T-cell (primary cell): ENCODE measurements at regions not wholly inside any gene's neighbourhood (a gene's known extent, or its start where the extent isn't known, plus 50 kb on each side); places are given as distances from the start of the nearest gene placed in this dataset.

Experiments used
- ATAC-seq, 4 experiments: fragments of 200-7000 bp in 3 of 4; fragments of 150-1000 bp in 1 of 4; cut with Tn5 transposase; replicated peaks in 1 of 4; 1 replicate in 3 of 4; 2 replicates in 1 of 4; pipeline ENCODE4 v1.10.0; 2021; ENCODE audit warnings: moderate library complexity in 3 of 4, mild to moderate bottlenecking in 2 of 4, moderate number of reproducible peaks in 1 of 4
- CTCF ChIA-PET, 2 donors: fragments of 300-600 bp; sonication (Branson Sonifier 250); formaldehyde crosslinking; loops; one replicate each; lab custom pipeline; 2022; ENCODE audit warnings: antibody characterized with exemption in 2 of 2; lab: Charles Lee
- POLR2A ChIA-PET, 2 donors: fragments of 300-600 bp; sonication (Branson Sonifier 250); formaldehyde crosslinking; loops; one replicate each; lab custom pipeline; 2022; ENCODE audit warnings: antibody characterized with exemption in 2 of 2; lab: Charles Lee
- DNase-seq, 35 experiments: peaks; one replicate each; pipeline versions ENCODE4 v3.0.0 to v3.0.0-alpha.2; 2013 to 2023
- H3K27ac ChIP-seq: one replicate; pipeline ENCODE4 v1.5.1; 2013; ENCODE audit warnings: low read length
- H3K27me3 ChIP-seq, 2 experiments: replicated peaks in 1 of 2; 1 replicate in 1 of 2; 2 replicates in 1 of 2; pipeline versions ENCODE4 v1.6.1 to v1.7.0; 2013; ENCODE audit warnings: low read length in 1 of 2, mixed read lengths in 1 of 2; ENCODE audit not compliant: control insufficient read depth in 2 of 2, insufficient read depth in 2 of 2; ENCODE audit errors: extremely low read depth in 1 of 2
- H3K36me3 ChIP-seq, 2 donors: 1 replicate in 1 of 2; 2 replicates in 1 of 2; pipeline versions ENCODE4 v1.6.1 to v1.7.0; 2013; ENCODE audit warnings: low read length in 1 of 2; ENCODE audit not compliant: control insufficient read depth in 2 of 2, insufficient read depth in 1 of 2; ENCODE audit errors: extremely low read depth in 1 of 2
- H3K4me1 ChIP-seq, 2 experiments: 1 replicate in 1 of 2; 2 replicates in 1 of 2; pipeline versions ENCODE4 v1.6.1 to v1.7.0; 2013; ENCODE audit warnings: low read length in 2 of 2, mixed read lengths in 1 of 2; ENCODE audit not compliant: insufficient read depth in 2 of 2, control insufficient read depth in 1 of 2; ENCODE audit errors: extremely low read depth in 1 of 2
- H3K4me3 ChIP-seq, 2 donors: 1 replicate in 1 of 2; 2 replicates in 1 of 2; pipeline versions ENCODE4 v1.5.1 to v1.7.0; 2013; ENCODE audit warnings: mild to moderate bottlenecking in 2 of 2, low read length in 1 of 2, moderate library complexity in 1 of 2; ENCODE audit not compliant: control insufficient read depth in 1 of 2; ENCODE audit errors: extremely low read depth in 1 of 2
- H3K9me3 ChIP-seq: 2 replicates; pipeline ENCODE4 v1.7.0; 2013
- H3K27ac Mint-ChIP-seq, 2 donors: one replicate each; pipeline ENCODE4 v1.8.0; 2020 to 2021; ENCODE audit warnings: mild to moderate bottlenecking in 2 of 2, mixed read lengths in 2 of 2
- H3K27me3 Mint-ChIP-seq, 2 donors: one replicate each; pipeline ENCODE4 v1.8.0; 2021 to 2022; ENCODE audit warnings: mixed read lengths in 2 of 2
- H3K36me3 Mint-ChIP-seq: one replicate; pipeline ENCODE4 v1.8.0; 2021; ENCODE audit warnings: mixed read lengths
- H3K4me1 Mint-ChIP-seq, 3 donors: one replicate each; pipeline ENCODE4 v1.8.0; 2020 to 2022; ENCODE audit warnings: mixed read lengths in 3 of 3, mild to moderate bottlenecking in 1 of 3
- H3K4me3 Mint-ChIP-seq, 3 donors: one replicate each; pipeline ENCODE4 v1.8.0; 2020 to 2022; ENCODE audit warnings: mild to moderate bottlenecking in 3 of 3, mixed read lengths in 3 of 3, moderate library complexity in 3 of 3
- H3K9me3 Mint-ChIP-seq, 3 donors: one replicate each; pipeline ENCODE4 v1.8.0; 2020 to 2022; ENCODE audit warnings: mixed read lengths in 3 of 3
- WGBS: methylation state at CpG from one replicate; pipeline ENCODE4 v1.1.5; 2013; ENCODE audit warnings: missing lambda C conversion rate; ENCODE audit not compliant: insufficient coverage; 5-methylcytosine and 5-hydroxymethylcytosine counted together

DNA sequence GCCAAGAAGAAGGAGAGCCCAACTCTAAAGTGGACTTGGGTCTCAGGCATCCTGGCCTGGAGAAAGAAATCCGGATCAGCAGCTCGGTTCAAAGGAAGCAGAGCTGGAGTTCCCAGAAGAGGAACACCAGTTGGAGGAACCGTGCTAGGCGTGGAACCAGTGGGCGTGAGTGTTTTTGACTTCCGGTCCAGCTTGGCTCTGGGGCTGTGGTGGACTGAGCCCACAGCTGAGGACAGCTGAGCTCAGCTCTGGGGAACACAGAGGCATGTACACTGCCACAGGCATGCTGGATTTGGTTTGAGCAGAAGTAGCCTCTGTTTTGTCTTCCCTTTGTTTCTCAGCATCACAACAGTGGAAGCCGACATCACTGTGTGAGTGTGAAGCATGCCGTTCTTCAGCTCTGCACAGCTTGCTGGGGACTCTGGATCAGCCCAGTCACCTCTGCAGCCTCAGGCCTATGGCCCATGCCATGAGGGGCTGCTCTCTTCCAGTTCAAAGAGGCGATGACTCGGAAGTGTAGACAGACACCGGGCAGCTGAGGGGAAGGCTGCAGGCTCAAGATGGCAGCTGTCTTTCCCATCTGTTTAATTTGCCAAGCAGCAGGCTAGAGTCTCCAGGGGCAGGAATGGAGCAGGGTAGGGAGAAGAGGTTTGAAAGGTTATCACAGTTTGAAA, 185.8 kb upstream of the UBE3A start:
- H3K36me3 Mint-ChIP-seq: no peaks in the 10 kb centered on the region
- peaks cover 0 to 11% of the 10 kb centered on the region in 2 donors for H3K27me3 Mint-ChIP-seq
- Histone ChIP-seq H3K36me3 (no peaks in the 10 kb centered on the region), H3K27ac (no peak overlapping the region), H3K9me3 (no peaks in the 10 kb centered on the region), H3K27me3 (peaks cover 0 to 3% of the 10 kb centered on the region in 2 experiments), H3K4me1 (no peaks in the 10 kb centered on the region), H3K4me3 (no peak overlapping the region)
- H3K9me3 Mint-ChIP-seq: peaks cover 0 to 2% (median 0%) of the 10 kb centered on the region in 3 donors
- no peak overlapping the region for H3K27ac Mint-ChIP-seq
- 75% methylated on average over 11 of the region's 11 CpGs for WGBS
- DNase-seq (no peak), ATAC-seq (no peak)
- POLR2A ChIA-PET: no interaction called here
- H3K4me3 Mint-ChIP-seq: no peak overlapping the region
- CTCF ChIA-PET: no interaction called here
- no peaks in the 10 kb centered on the region for H3K4me1 Mint-ChIP-seq

DNA sequence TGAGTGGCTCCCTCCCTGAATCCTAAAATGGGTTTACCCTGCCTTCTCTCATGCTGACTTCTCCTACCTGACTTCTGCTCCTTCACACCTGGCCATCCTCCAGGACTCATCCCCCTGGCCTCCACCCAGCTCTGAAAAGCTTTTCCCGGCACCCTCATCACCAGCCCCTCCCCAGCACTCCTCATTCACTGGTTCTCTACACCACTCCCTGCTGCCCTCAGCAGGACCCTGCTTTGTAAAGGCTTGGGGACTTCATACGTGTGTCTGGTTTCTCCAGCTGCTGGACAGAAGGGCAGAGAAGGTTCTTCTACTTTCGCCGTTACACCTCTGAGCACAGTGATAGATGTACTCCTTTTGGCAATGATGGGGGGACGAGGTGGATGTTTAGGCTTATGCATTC, 184.9 kb upstream of the UBE3A start:
- WGBS: 71% methylated on average over 5 of the region's 5 CpGs
- no peak for ATAC-seq
- H3K27me3 Mint-ChIP-seq: peaks cover 0 to 3% of the 10 kb centered on the region in 2 donors
- Histone ChIP-seq H3K4me3 (no peak overlapping the region), H3K36me3 (no peaks in the 10 kb centered on the region), H3K4me1 (no peaks in the 10 kb centered on the region), H3K27me3 (peaks cover 0 to 11% of the 10 kb centered on the region in 2 experiments), H3K9me3 (no peaks in the 10 kb centered on the region), H3K27ac (no peak overlapping the region)
- ChIA-PET CTCF (no interaction called here), POLR2A (no interaction called here)
- H3K36me3 Mint-ChIP-seq: no peaks in the 10 kb centered on the region
- no peak overlapping the region for H3K4me3 Mint-ChIP-seq
- DNase-seq: no peak
- no peaks in the 10 kb centered on the region for H3K9me3 Mint-ChIP-seq
- H3K4me1 Mint-ChIP-seq: no peaks in the 10 kb centered on the region
- no peak overlapping the region for H3K27ac Mint-ChIP-seq

DNA sequence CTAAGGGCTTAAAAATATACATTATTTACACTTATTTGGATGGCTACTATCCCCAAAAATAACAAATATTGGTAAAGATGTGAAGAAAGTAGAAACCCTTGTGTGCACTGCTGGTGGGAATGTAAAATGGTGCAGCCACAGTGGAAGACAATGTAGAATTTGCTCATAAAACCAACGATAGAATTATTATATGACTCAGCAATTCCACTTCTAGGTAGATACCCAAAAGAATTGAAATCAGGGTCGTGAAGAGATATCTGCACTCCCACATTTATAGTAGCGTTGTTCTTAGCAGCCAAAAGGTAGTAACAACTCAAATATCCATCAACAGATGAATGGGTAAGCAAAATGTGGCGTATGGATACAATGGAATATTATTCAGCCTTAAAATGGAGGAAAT, 181.6 kb upstream of the UBE3A start:
- DNase-seq (no peak), ATAC-seq (no peak)
- Histone ChIP-seq H3K9me3 (no peaks in the 10 kb centered on the region), H3K36me3 (no peaks in the 10 kb centered on the region), H3K27ac (no peak overlapping the region), H3K27me3 (peaks cover 0 to 12% of the 10 kb centered on the region in 2 experiments), H3K4me3 (no peak overlapping the region), H3K4me1 (no peaks in the 10 kb centered on the region)
- POLR2A ChIA-PET: no interaction called here
- H3K27me3 Mint-ChIP-seq: peaks cover 0 to 3% of the 10 kb centered on the region in 2 donors
- H3K27ac Mint-ChIP-seq: no peak overlapping the region
- WGBS: no CpG with 5 or more reads among the region's 4 CpGs
- CTCF ChIA-PET: interaction anchor here in 1 of 2 donors (0.6 kb wide), 1 partner anchor 8 kb away, joined by 3 read pairs; no protein-coding TSS in a partner anchor
- H3K4me1 Mint-ChIP-seq: no peaks in the 10 kb centered on the region
- H3K36me3 Mint-ChIP-seq: no peaks in the 10 kb centered on the region
- H3K4me3 Mint-ChIP-seq: no peak overlapping the region
- peaks cover 0 to 4% (median 0%) of the 10 kb centered on the region in 3 donors for H3K9me3 Mint-ChIP-seq

DNA sequence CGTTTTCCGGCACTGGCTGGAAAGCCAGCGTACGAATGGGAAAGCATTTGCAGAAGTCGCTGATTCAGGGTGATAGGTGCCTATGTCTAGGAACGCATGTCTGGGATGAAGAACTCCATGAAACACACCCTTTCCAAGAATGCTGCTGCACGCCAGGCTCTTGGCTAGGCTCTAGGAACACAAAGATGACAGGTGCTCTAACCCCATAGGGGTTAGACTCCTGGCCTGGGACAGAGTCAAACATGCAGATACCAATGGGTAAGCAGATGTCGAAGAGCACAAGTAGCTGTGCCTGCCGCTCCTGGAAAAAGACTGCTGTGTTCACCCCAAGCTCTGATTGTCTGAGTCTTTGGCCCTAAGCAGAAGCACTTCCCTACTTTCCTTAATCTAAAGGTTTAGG, 180.9 kb upstream of the UBE3A start:
- Histone ChIP-seq H3K27ac (no peak overlapping the region), H3K36me3 (no peaks in the 10 kb centered on the region), H3K4me3 (no peak overlapping the region), H3K27me3 (peaks cover 0 to 12% of the 10 kb centered on the region in 2 experiments), H3K9me3 (no peaks in the 10 kb centered on the region), H3K4me1 (no peaks in the 10 kb centered on the region)
- DNase-seq: no peak
- WGBS: 93% methylated on average over 3 of the region's 9 CpGs
- Mint-ChIP-seq H3K4me3 (no peak overlapping the region), H3K9me3 (peaks cover 0 to 4% (median 0%) of the 10 kb centered on the region in 3 donors), H3K27ac (no peak overlapping the region), H3K27me3 (peaks cover 0 to 3% of the 10 kb centered on the region in 2 donors), H3K4me1 (no peaks in the 10 kb centered on the region), H3K36me3 (no peaks in the 10 kb centered on the region)
- POLR2A ChIA-PET: no interaction called here
- CTCF ChIA-PET: interaction anchor here in 1 of 2 donors (0.6 kb wide), 1 partner anchor 9 kb away, joined by 3 read pairs; no protein-coding TSS in a partner anchor
- no peak for ATAC-seq

DNA sequence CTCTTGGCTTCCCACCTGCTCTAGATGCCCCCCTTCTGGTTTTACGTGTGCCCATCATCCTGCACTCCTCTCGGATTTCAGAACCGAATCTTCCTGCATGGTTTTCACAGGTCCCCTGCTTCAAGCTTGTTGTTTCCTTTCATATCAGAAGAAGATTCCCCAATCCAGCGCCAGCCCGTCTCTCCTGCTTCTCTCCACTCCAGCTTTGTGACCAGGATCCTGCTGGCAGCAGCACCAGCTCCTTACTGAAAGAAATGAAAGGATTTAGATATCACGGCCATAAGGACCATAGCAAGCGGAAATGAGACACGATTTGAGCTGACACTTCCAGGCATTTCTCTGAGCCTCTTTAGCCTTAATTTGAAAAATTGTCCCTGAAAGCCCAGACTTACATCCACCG, 180.3 kb upstream of the UBE3A start:
- 83% methylated on average over 8 of the region's 9 CpGs for WGBS
- no peaks in the 10 kb centered on the region for H3K4me1 Mint-ChIP-seq
- no peak overlapping the region for H3K4me3 Mint-ChIP-seq
- DNase-seq: no peak
- no peaks in the 10 kb centered on the region for H3K36me3 Mint-ChIP-seq
- H3K27me3 Mint-ChIP-seq: peaks cover 0 to 3% of the 10 kb centered on the region in 2 donors
- ChIA-PET CTCF (no interaction called here), POLR2A (no interaction called here)
- H3K27me3 ChIP-seq: peaks cover 0 to 12% of the 10 kb centered on the region in 2 experiments
- H3K36me3 ChIP-seq: no peaks in the 10 kb centered on the region
- H3K27ac ChIP-seq: no peak overlapping the region
- H3K4me1 ChIP-seq: no peaks in the 10 kb centered on the region
- ATAC-seq: no peak
- no peak overlapping the region for H3K27ac Mint-ChIP-seq
- H3K9me3 Mint-ChIP-seq: peaks cover 0 to 4% (median 0%) of the 10 kb centered on the region in 3 donors
- no peaks in the 10 kb centered on the region for H3K9me3 ChIP-seq
- H3K4me3 ChIP-seq: no peak overlapping the region

DNA sequence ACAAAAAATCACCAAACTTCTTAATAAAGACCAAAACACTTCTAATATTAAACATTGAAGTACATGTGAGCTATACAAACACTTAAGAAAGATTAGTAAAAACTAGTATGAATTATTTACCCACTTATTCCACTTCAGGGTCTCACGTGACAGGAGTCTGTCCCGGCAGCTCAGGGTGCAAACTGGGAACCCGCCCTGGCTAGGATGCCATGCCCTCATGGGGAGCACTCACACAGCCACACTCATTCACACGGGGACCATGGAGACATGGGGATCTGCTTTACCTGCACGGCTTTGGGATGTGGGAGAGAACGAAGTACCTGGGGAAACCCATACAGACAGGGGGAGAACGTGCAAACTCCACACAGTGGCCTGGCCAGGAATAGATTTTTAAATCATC, 179.3 kb upstream of the UBE3A start:
- Mint-ChIP-seq H3K4me1 (no peaks in the 10 kb centered on the region), H3K4me3 (no peak overlapping the region), H3K36me3 (no peaks in the 10 kb centered on the region), H3K27me3 (peaks cover 3 to 4% of the 10 kb centered on the region in 2 donors), H3K9me3 (peaks cover 0 to 4% (median 0%) of the 10 kb centered on the region in 3 donors), H3K27ac (no peak overlapping the region)
- Histone ChIP-seq H3K4me3 (no peak overlapping the region), H3K27me3 (peaks cover 0 to 14% of the 10 kb centered on the region in 2 experiments), H3K4me1 (no peaks in the 10 kb centered on the region), H3K36me3 (no peaks in the 10 kb centered on the region), H3K9me3 (no peaks in the 10 kb centered on the region), H3K27ac (no peak overlapping the region)
- no peak for ATAC-seq
- DNase-seq: no peak
- WGBS: 88% methylated on average over 3 of the region's 7 CpGs
- ChIA-PET POLR2A (no interaction called here), CTCF (no interaction called here)
